Stimulated activated CD4-positive, alpha-beta T cell treated with anti-CD3 and anti-CD28 coated beads, TNF-alpha, amount 100 ng/mL, for 24 hours (primary cell): ENCODE measurements at regions not wholly inside any gene's neighbourhood (a gene's known extent, or its start where the extent isn't known, plus 50 kb on each side); places are given as distances from the start of the nearest gene placed in this dataset.
"Not testable (repeated sequence)": the region's sequence is repeated elsewhere in the genome, so short reads cannot be mapped to it uniquely, and the experiment has no call there.

Source experiments
- DNase-seq, 3 experiments: peaks; one replicate each; pipeline ENCODE4 v3.0.0-alpha.2; 2020; ENCODE audit warnings: low read depth in 3 of 3

GRCh38 chr16:65807858-65808257, 558.6 kb upstream of the CDH5 start:
- no peak for DNase-seq

GRCh38 chr16:65805704-65806103, 560.8 kb upstream of the CDH5 start:
- not testable (repeated sequence) for DNase-seq

- no peak for DNase-seq
Observed at GRCh38 chr16:65796481-65796880, 570.0 kb upstream of the CDH5 start.

GRCh38 chr16:65794973-65795372, 571.5 kb upstream of the CDH5 start:
- no peak for DNase-seq

- no peak for DNase-seq
Observed at GRCh38 chr16:65793781-65794180, 572.7 kb upstream of the CDH5 start.

GRCh38 chr16:65790768-65791167, 575.7 kb upstream of the CDH5 start:
- DNase-seq, result no peak

- DNase-seq, result no peak
Observed at GRCh38 chr16:65789161-65789945, 577.1 kb upstream of the CDH5 start.

- DNase-seq, result no peak
Observed at GRCh38 chr16:65788434-65789140, 577.9 kb upstream of the CDH5 start.

GRCh38 chr16:65787921-65788320, 578.6 kb upstream of the CDH5 start:
- no peak for DNase-seq

GRCh38 chr16:65786916-65787315, 579.6 kb upstream of the CDH5 start:
- DNase-seq, result no peak

- no peak for DNase-seq
Observed at GRCh38 chr16:65783709-65784474, 582.6 kb upstream of the CDH5 start.

GRCh38 chr16:65782611-65783600, 583.6 kb upstream of the CDH5 start:
- DNase-seq, result no peak

GRCh38 chr16:65781855-65782254, 584.6 kb upstream of the CDH5 start:
- DNase-seq, result no peak

- no peak for DNase-seq
Observed at GRCh38 chr16:65781363-65781762, 585.1 kb upstream of the CDH5 start.

- DNase-seq, result no peak
Observed at GRCh38 chr16:65779201-65779600, 587.3 kb upstream of the CDH5 start.

GRCh38 chr16:65776639-65777183, 589.8 kb upstream of the CDH5 start:
- DNase-seq, result no peak

GRCh38 chr16:65775829-65776228, 590.7 kb upstream of the CDH5 start:
- DNase-seq, result no peak

GRCh38 chr16:65774350-65774749, 592.1 kb upstream of the CDH5 start:
- no peak for DNase-seq

- DNase-seq, result no peak
Observed at GRCh38 chr16:65773301-65773874, 593.1 kb upstream of the CDH5 start.

GRCh38 chr16:65772134-65772732, 594.3 kb upstream of the CDH5 start:
- DNase-seq, result no peak
